Endodermal cell (in vitro differentiated cells): ENCODE measurements at regions not wholly inside any gene's neighbourhood (a gene's known extent, or its start where the extent isn't known, plus 50 kb on each side); places are given as distances from the start of the nearest gene placed in this dataset.

Experiments used
- DNase-seq: peaks from one replicate; pipeline ENCODE4 v3.0.0-alpha.2; 2017
- H3K27ac ChIP-seq: 2 replicates; pipeline ENCODE4 v1.5.1; 2013; ENCODE audit warnings: mild to moderate bottlenecking, low read depth, low read length, moderate library complexity
- H3K27me3 ChIP-seq: 2 replicates; pipeline ENCODE4 v1.6.1; 2013; ENCODE audit warnings: mild to moderate bottlenecking, low read length, moderate library complexity; ENCODE audit not compliant: insufficient read depth, control insufficient read depth, poor library complexity, severe bottlenecking
- H3K36me3 ChIP-seq: 2 replicates; pipeline ENCODE4 v1.7.0; 2013; ENCODE audit warnings: mild to moderate bottlenecking, low read length, moderate library complexity; ENCODE audit not compliant: control insufficient read depth, insufficient read depth
- H3K4me1 ChIP-seq: one replicate; pipeline ENCODE4 v1.7.0; 2013; ENCODE audit warnings: low read length; ENCODE audit not compliant: control insufficient read depth, insufficient read depth
- H3K4me3 ChIP-seq: 2 replicates; pipeline ENCODE4 v1.5.1; 2013; ENCODE audit warnings: mild to moderate bottlenecking, low read length, moderate library complexity
- H3K9ac ChIP-seq: 2 replicates; pipeline ENCODE4 v1.6.1; 2013; ENCODE audit warnings: mild to moderate bottlenecking, low read length, moderate library complexity; ENCODE audit not compliant: poor library complexity, severe bottlenecking; ENCODE audit errors: extremely low read depth
- H3K9me3 ChIP-seq: 2 replicates; pipeline ENCODE4 v1.6.1; 2013; ENCODE audit warnings: mild to moderate bottlenecking, low read length, moderate library complexity; ENCODE audit not compliant: control insufficient read depth
- H3K27ac Mint-ChIP-seq: 2 replicates; pipeline ENCODE4 v1.8.0; 2020; ENCODE audit warnings: mixed read lengths
- H3K27me3 Mint-ChIP-seq: 2 replicates; pipeline ENCODE4 v1.8.0; 2021; ENCODE audit warnings: mild to moderate bottlenecking, mixed read lengths; ENCODE audit not compliant: insufficient read depth
- H3K36me3 Mint-ChIP-seq: 2 replicates; pipeline ENCODE4 v1.8.0; 2020; ENCODE audit warnings: low read depth, mixed read lengths
- H3K4me1 Mint-ChIP-seq: 2 replicates; pipeline ENCODE4 v1.8.0; 2020; ENCODE audit warnings: mixed read lengths
- H3K4me3 Mint-ChIP-seq: 2 replicates; pipeline ENCODE4 v1.8.0; 2020; ENCODE audit warnings: mild to moderate bottlenecking, moderate library complexity, mixed read lengths
- H3K9me3 Mint-ChIP-seq: 2 replicates; pipeline ENCODE4 v1.8.0; 2020; ENCODE audit warnings: mild to moderate bottlenecking, mixed read lengths
- WGBS, 2 experiments: methylation state at CpG; one replicate each; pipeline versions ENCODE4 v1.1.5 to v1.1.7; 2013; ENCODE audit warnings: missing lambda C conversion rate in 2 of 2, mixed read lengths in 1 of 2; ENCODE audit not compliant: insufficient coverage in 1 of 2, insufficient read length in 1 of 2; 5-methylcytosine and 5-hydroxymethylcytosine counted together
- TF ChIP-seq, protein P1 (sequence below): fragments of 200-600 bp; sonication (generic); conservative IDR thresholded peaks from 2 replicates; pipeline ENCODE4 v1.5.0; 2021; ENCODE audit warnings: antibody characterized with exemption, mild to moderate bottlenecking

DNA sequence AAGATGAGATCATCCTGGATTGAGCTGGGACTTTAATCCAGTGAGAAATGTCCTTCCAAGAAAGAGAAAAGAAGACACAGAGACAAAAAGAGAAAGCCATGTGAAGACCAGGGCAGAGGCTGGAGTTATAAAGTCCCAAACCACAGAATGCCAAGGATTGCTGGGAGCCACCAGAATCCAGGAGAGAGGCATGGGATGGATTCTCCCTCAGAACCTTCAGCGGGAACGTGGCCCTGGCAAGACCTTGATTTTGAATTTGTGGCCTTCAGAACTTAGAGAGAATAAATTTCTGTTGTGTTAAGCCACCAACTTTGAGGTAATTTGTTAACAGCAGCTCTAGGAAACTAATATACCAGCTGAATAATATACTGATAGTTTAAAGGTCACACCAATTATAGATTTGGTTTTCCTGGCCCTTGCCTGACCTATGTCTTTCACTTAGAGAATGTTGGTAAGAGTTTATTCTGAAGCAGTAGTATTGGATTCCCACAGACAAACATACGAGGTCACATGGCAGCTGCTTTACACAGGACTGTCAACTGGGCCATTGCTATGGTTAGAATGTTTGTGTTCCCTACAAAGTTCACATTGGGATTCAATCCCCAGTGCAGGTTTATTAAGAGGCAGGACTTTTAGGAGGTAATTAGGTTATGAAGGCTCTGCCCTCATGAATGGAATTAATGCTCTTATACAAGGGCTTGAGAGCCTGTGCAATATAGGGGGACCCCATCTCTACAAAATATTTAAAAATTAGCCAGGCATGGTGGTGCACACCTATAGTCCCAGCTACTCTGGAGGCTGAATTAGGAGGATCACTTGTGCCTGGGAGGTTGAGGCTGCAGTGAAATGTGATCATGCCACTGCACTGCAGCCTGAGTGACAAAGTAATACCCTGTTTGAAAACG, 156.5 kb upstream of the EEA1 start:
- H3K27ac ChIP-seq = no peak overlapping the region
- peaks cover 19% of the 10 kb centered on the region for H3K9me3 ChIP-seq
- Mint-ChIP-seq H3K27me3 (no peaks in the 10 kb centered on the region), H3K4me3 (no peak overlapping the region), H3K27ac (peak overlapping the region; percentile 64), H3K4me1 (peaks cover 36% of the 10 kb centered on the region), H3K36me3 (peaks cover 11% of the 10 kb centered on the region), H3K9me3 (peaks cover 31% of the 10 kb centered on the region)
- 88 to 92% methylated on average over 3 to 4 of the region's 4 CpGs for WGBS, 2 experiments
- peaks cover 4% of the 10 kb centered on the region for H3K36me3 ChIP-seq
- H3K27me3 ChIP-seq = no peaks in the 10 kb centered on the region
- peaks cover 10% of the 10 kb centered on the region for H3K4me1 ChIP-seq
- DNase-seq = no peak
- H3K9ac ChIP-seq = no peak overlapping the region
- TF ChIP-seq, protein P1, sequence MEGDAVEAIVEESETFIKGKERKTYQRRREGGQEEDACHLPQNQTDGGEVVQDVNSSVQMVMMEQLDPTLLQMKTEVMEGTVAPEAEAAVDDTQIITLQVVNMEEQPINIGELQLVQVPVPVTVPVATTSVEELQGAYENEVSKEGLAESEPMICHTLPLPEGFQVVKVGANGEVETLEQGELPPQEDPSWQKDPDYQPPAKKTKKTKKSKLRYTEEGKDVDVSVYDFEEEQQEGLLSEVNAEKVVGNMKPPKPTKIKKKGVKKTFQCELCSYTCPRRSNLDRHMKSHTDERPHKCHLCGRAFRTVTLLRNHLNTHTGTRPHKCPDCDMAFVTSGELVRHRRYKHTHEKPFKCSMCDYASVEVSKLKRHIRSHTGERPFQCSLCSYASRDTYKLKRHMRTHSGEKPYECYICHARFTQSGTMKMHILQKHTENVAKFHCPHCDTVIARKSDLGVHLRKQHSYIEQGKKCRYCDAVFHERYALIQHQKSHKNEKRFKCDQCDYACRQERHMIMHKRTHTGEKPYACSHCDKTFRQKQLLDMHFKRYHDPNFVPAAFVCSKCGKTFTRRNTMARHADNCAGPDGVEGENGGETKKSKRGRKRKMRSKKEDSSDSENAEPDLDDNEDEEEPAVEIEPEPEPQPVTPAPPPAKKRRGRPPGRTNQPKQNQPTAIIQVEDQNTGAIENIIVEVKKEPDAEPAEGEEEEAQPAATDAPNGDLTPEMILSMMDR = no peak
- peak overlapping the region; percentile 74 for H3K4me3 ChIP-seq

DNA sequence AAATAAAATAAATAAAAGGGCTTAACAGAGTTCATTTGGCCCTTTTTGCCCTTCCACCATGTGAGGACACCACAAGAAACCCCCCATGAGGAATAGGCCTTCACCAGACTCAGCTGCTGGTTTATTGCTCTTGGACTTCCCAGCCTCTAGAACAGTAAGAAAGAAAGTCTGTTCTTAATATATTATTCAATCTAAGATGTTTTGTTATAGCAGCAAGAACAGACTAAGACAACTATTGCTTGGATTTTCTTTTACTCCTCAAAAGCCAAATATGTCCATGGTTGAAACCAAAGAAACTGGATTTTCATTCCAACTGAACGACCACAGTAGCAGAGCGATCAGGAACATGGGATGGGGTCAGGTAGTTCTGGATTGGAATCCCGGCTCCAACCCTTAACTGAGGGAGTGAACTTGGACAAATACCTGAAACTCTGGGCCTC, 157.2 kb upstream of the EEA1 start:
- Mint-ChIP-seq H3K27me3 (no peaks in the 10 kb centered on the region), H3K36me3 (peaks cover 11% of the 10 kb centered on the region), H3K9me3 (peaks cover 31% of the 10 kb centered on the region), H3K4me1 (peaks cover 29% of the 10 kb centered on the region), H3K4me3 (no peak overlapping the region), H3K27ac (peak overlapping the region; percentile 36)
- Histone ChIP-seq H3K9me3 (peaks cover 19% of the 10 kb centered on the region), H3K27ac (no peak overlapping the region), H3K27me3 (no peaks in the 10 kb centered on the region), H3K36me3 (peaks cover 4% of the 10 kb centered on the region), H3K9ac (no peak overlapping the region), H3K4me3 (peak overlapping the region; percentile 74), H3K4me1 (peaks cover 8% of the 10 kb centered on the region)
- DNase-seq = no peak
- WGBS, 2 experiments = 87 to 91% methylated on average over 3 of the region's 3 CpGs
- TF ChIP-seq, protein P1 = no peak

DNA sequence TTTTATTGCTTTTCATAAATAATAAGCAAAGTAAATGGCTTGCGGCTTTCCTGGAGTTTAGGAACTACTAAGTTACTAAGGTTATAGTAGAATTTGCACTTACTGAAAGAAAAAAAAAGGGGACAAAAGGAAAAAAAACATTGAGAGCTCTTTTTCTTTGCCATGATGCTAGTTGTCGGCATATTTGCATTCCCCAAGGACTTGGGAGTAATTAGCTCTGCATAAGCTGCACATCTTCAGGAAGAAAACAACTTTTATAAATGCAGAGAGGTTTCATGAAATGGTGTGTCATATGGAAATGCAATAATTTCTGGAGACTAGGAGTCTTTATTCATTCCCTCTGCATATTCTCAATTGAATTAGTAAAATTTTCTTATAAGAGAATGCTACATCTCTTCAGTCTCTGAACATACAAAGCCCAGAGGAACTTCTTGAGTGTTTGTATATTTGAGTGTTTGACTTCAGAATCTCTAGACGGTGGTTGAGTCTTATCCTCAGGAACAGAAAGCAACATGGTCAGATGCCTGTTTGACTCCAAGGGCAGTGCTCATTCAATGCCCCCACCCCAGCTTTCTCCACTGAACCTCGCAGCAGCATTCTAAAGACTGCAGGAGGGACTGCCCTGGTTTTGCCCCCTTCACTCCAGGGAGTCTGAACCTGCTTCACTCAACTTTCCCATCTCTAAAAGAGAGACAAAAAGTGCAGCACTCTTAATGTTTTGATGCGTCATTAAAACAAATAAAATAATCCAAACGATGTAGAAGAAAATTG, 158.9 kb upstream of the EEA1 start:
- Mint-ChIP-seq H3K27ac (peak overlapping the region; percentile 88), H3K4me3 (no peak overlapping the region), H3K27me3 (no peaks in the 10 kb centered on the region), H3K4me1 (peaks cover 21% of the 10 kb centered on the region), H3K9me3 (peaks cover 22% of the 10 kb centered on the region), H3K36me3 (peaks cover 11% of the 10 kb centered on the region)
- Histone ChIP-seq H3K9ac (peak overlapping the region; percentile 80), H3K9me3 (peaks cover 19% of the 10 kb centered on the region), H3K27me3 (no peaks in the 10 kb centered on the region), H3K27ac (peak overlapping the region; percentile 58), H3K36me3 (peaks cover 4% of the 10 kb centered on the region), H3K4me3 (peak overlapping the region; percentile 30), H3K4me1 (peaks cover 9% of the 10 kb centered on the region)
- WGBS, 2 experiments = 27 to 62% methylated on average over 2 to 5 of the region's 6 CpGs
- TF ChIP-seq, protein P1 = no peak
- DNase-seq = no peak
